GM21576 (cell line): ENCODE measurements at regions not wholly inside any gene's neighbourhood (a gene's known extent, or its start where the extent isn't known, plus 50 kb on each side); places are given as distances from the start of the nearest gene placed in this dataset.

Experiments
- ATAC-seq: cut with Tn5 transposase; IDR thresholded peaks from one replicate; pipeline ENCODE4 v1.9.1; 2021; ENCODE audit warnings: mild to moderate bottlenecking, moderate library complexity; ENCODE audit not compliant: unreplicated experiment

DNA sequence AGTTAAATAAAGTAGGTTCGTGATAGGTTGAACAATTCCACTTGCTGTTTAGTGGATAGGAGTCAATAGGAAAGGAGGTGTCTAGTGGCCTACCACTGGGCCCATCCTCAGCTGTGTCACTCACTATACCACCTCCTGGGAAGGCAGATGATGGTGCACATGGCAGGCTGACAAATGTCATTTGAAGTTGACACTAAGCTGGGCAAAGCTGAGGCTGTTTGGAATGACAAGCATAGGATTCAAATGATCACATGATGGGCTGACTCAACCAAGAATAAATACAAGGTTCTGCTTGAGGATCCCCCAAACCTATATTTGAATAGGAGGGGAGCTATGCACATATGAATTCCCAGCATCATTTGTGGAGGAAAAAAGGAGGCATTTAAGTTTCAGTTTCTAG lies 489.8 kb downstream of the RPS24 start:
- ATAC-seq: no peak

GRCh38 chr10:78524342-78524741 lies 490.7 kb downstream of the RPS24 start:
- no peak for ATAC-seq

GRCh38 chr10:78524941-78525340 lies 491.3 kb downstream of the RPS24 start:
- ATAC-seq: no peak

DNA sequence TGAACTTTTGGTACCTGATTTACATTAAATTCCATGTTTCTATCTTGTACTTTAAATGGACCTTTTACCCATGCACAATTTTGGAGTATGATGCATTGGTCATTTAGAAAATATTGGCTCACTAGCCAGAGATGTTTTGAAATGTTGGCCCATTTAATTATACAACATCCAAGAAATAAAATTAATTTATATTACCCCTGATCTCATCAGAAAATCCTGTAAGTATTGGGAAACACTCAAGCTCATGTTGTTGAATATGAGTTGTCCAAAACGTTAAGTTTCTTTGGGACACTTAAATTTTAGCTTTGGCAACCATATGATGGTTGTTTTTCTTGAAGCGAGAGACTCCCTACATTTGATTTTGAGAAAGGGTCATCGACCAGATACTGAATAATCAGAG lies 492.7 kb downstream of the RPS24 start:
- ATAC-seq: no peak

- no peak for ATAC-seq
Observed at GRCh38 chr10:78527296-78527695, 493.6 kb downstream of the RPS24 start.

GRCh38 chr10:78528749-78529204 lies 495.1 kb downstream of the RPS24 start:
- no peak for ATAC-seq

DNA sequence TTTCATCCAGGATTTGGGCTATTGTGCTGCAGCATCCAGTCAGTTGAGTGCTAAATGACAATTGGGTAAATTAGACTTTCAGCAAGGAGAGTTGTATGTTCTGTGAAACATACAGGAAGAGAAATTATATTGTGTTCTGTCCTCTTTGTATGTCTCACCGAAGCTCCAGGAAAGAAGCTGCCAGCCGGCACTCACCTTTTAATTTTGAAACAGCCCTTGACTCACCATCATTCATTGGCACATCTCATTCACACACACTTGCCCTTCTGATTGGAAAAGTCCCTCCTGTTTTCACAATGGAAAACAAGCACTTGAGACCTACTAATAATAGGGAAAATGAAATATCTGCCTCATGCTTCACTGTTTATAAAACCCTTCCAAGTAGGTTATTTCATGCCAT lies 495.6 kb downstream of the RPS24 start:
- no peak for ATAC-seq

- ATAC-seq: no peak
Observed at GRCh38 chr10:78531088-78531487, 497.4 kb downstream of the RPS24 start.

- ATAC-seq: no peak
Observed at GRCh38 chr10:78532480-78533042, 498.9 kb downstream of the RPS24 start.

- ATAC-seq: no peak
Observed at GRCh38 chr10:78533098-78533497, 499.4 kb downstream of the RPS24 start.

DNA sequence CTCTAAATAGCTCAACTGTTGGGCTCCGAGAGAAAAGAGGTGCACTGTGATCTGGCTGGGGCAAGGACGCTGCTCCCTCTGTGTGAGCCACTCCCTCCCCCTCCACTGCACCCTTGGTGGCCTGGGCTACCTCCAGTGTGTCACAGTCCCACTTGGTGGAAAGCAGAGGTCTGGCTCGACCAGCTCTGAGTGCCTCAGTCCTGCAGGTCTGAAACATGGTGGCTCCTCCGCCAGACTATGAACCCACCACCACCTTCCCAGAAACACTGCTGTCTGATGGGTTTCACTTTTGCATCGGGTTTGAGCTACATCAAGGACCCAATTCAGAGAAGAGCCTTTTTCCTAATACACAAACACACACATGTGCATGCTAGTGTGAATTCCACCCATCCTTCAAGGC lies 500.1 kb downstream of the RPS24 start:
- no peak for ATAC-seq

DNA sequence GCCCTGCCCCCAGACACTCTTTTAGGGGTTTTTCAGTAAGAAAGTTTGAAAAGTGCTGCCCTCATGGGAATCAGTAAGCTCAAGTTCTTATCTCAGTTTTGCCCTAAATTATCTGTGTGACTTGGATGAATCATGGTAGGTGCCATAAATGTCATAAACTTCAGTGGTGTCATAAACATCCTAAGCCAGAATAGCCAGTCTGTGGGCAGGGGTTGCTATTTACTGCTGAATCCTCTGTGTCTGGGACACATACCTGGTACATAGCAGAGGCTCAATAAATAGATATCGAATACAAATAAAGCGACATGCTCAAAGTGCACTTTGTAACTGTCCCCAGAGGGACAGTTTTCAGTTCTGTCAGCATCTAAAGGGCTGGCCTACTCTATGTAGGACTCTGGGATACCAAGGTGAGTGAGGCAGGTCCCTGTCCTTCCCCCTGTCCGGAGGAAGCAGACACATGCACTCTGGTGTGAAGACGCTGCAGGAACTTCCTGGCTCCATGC lies 502.1 kb downstream of the RPS24 start:
- ATAC-seq: no peak

- ATAC-seq: no peak
Observed at GRCh38 chr10:78537018-78537417, 503.4 kb downstream of the RPS24 start.

DNA sequence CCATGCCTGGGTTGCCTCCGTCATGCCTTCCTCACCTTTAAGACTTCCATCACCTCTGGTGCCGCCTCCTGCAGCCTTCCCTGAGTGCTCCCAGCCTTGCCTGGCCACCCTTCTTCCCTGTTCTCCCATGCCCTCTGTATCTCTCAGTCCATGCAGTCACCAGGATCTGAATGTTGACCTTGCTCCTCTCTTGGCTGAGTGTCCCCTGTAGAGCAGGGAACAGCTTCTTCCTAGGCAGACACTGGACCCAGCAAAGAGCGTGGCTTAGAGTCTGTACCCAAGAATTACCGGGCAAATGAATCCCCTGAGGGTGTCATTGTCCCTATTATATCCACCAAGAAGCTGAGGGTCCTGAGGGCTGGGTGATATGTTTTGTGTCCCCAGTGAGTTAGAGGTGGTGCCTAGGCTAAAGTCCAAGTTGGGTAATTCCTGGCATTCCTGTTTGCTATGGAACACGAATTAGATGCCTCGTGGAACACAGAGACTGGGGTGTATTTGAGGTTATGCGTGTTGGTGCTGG lies 505.6 kb downstream of the RPS24 start:
- ATAC-seq: no peak

- ATAC-seq: no peak
Observed at GRCh38 chr10:78540355-78541076, 506.9 kb downstream of the RPS24 start.

DNA sequence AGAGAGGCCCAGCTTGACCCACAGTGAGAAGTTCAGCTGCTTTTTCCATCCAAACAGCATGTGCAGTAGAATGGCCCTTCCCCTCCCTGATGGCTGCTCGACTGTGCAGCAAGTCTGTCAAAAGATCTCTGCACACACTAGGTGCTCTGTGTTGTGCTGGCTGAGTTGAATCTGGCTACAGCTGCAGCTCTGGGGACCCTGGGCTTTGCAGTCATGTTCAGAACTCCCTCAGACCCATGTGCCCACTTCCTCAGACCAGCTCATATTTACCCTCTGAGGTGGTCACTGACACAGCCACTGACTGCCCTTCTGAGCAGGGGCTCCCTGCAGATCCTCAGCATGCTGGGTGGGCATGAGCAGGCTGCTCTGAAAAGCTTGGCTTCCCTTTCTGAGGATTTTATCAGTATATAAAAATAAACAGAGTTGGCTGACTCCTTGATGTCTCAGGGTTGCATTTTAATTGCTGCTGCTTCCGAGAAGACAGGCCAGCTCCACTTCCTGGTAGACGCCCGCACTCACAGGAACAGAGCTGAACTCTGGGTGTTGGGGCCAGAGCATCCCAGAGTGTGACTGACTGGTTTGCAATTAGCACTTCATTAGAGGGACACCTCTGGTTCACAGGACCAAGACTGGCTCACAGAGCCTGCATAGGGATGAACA lies 507.9 kb downstream of the RPS24 start:
- ATAC-seq: no peak

GRCh38 chr10:78542141-78542489 lies 508.5 kb downstream of the RPS24 start:
- no peak for ATAC-seq

DNA sequence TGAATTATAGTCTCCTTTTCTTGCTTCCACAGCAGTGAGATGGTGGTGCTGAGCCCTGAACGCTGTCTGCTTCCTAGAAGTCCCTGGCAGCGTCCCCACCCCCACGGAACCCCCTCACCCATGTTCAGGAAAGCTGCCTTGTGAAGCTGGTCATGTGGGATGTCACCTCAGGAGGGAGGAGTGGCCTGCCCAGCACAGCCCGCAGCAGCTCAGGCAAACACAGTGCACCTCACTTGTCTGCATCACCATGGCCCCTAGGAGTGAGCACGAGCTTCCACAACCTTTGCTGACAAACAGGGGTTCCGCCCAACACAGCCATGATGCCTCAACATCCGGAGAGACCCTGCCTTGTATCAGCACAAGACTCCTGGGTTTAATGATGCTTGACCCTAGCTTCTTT lies 508.9 kb downstream of the RPS24 start:
- no peak for ATAC-seq

DNA sequence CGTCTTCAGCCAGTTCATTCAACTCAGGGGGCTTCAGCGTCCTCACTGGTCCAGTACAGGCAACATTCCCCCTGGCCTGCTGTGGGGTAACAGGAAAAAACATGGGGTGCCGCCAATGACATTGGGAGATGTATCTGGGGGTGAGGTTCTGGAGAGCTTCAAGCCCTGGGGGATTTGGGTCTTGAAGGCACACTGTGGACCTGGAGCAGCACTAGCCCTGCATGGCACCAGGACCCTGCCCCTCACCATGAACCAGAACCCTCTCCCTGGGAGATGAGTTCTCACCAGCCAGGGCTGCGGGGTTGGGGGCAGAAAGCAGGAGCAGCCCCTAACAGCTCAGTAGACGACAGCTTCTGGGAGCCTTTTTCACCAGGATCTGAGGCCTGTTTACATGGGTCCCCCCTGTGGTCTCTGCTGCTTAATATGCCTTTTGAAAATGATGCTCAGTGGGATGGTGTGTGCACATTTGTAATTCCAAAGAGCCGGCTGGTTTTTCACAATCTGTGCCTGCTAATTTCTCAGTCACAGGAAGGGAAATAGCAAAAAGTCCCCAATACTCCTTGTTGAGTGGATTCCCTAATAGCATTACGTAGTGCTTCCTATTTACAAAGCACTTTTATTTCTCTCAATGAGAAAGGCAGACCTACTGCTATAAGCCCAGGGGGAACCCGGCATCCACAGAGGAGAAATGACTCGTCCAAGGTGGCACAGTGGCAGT lies 509.5 kb downstream of the RPS24 start:
- ATAC-seq: no peak

DNA sequence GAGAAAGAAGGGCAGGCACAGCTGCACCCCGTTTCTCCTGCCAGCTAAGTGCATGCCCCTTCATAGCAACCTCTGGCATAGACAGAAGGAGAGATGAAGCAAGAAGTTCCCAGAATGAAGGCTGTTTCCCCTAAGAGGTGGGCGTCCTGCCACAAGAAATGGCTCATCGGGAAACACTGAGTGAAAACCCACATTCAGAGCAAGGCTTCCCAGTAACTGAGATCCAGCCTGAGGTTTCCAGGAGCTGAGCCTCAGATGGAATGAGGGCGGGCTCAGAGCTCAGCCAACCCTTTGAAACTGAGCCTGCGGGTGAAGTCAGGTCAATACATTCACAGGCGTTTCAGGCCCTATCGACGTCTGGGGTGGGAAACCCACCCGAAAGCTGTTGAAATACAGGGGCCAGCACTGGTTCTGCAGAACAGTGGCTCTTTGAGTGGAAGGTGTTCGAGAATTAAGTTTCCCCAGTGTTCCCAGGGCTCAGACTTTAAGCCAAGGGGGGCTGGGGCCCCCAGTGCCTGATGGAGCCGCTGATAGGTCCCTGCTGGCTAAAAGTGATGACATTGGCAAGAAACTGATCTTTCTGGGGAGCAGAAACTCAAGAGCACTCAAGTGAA lies 510.2 kb downstream of the RPS24 start:
- no peak for ATAC-seq
